GM12878 (cell line): ENCODE measurements at regions not wholly inside any gene's neighbourhood (a gene's known extent, or its start where the extent isn't known, plus 50 kb on each side); places are given as distances from the start of the nearest gene placed in this dataset.

Experiments used
- ATAC-seq: fragments of 200-7000 bp; cut with Tn5 transposase; 3 replicates; pipeline ENCODE4 v1.9.1; 2020; ENCODE audit warnings: mild to moderate bottlenecking, moderate library complexity
- BruUV-seq: library from RNA; stranded (reverse); fragments of 400-500 nt; replicated peaks from 2 replicates; lab custom pipeline; 2021; lab: Mats Ljungman, UMichigan
- CTCF ChIA-PET: fragments of 300-600 bp; sonication (Branson Sonifier 250); formaldehyde crosslinking; extraction: SDS; loops from one replicate; lab custom pipeline; 2021; ENCODE audit warnings: inconsistent platforms; lab: Yijun Ruan, JAX
- POLR2A ChIA-PET: fragments of 350-600 bp; formaldehyde crosslinking; extraction: SDS; loops from one replicate; lab custom pipeline; 2021; ENCODE audit warnings: inconsistent platforms; lab: Charles Lee
- RAD21 ChIA-PET: fragments of 300-600 bp; sonication (Branson Sonifier 250); formaldehyde crosslinking; loops from one replicate; lab custom pipeline; 2023; ENCODE audit warnings: antibody characterized with exemption; ENCODE audit not compliant: unreplicated experiment; lab: Charles Lee
- SMC1A ChIA-PET: fragments of 300-600 bp; sonication (Branson Sonifier 250); formaldehyde crosslinking; loops from one replicate; lab custom pipeline; 2023; ENCODE audit not compliant: unreplicated experiment, uncharacterized antibody; lab: Charles Lee
- DNase-seq: peaks from one replicate; pipeline ENCODE4 v3.0.0-alpha.2; 2011; ENCODE audit warnings: low read depth, low spot score
- FAIRE-seq: peaks from 3 replicates; lab custom pipeline; 2011; peaks lifted over from hg19 to GRCh38; lab: Jason Lieb, UNC
- H2AFZ ChIP-seq: 2 replicates; pipeline ENCODE4 v1.6.0; 2011; ENCODE audit warnings: low read depth, low read length, control low read depth; ENCODE audit not compliant: control insufficient read depth
- H3K27ac ChIP-seq: 2 replicates; pipeline ENCODE4 v1.5.1; 2011; ENCODE audit warnings: control low read depth; ENCODE audit not compliant: control insufficient read depth, insufficient read depth
- H3K27me3 ChIP-seq, 2 experiments: replicated peaks in 1 of 2; 2 replicates each; pipeline versions ENCODE4 v1.6.0 to v1.6.1; 2011; ENCODE audit warnings: low read length in 1 of 2; ENCODE audit not compliant: control insufficient read depth in 2 of 2, insufficient read depth in 2 of 2
- H3K36me3 ChIP-seq, 2 experiments: 2 replicates each; pipeline ENCODE4 v1.5.1; 2011; ENCODE audit warnings: low read length in 1 of 2; ENCODE audit not compliant: control insufficient read depth in 2 of 2, insufficient read depth in 2 of 2
- H3K4me1 ChIP-seq: 2 replicates; pipeline ENCODE4 v1.6.1; 2011; ENCODE audit warnings: mild to moderate bottlenecking, low read length, moderate library complexity, mixed read lengths; ENCODE audit not compliant: control insufficient read depth, insufficient read depth
- H3K4me2 ChIP-seq: 2 replicates; pipeline ENCODE4 v1.6.0; 2011; ENCODE audit warnings: control low read depth; ENCODE audit not compliant: control insufficient read depth, insufficient read depth
- H3K4me3 ChIP-seq: fragments of 200-600 bp; sonication (generic); 2 replicates; pipeline ENCODE4 v1.5.1; 2016
- H3K79me2 ChIP-seq: 2 replicates; pipeline ENCODE4 v1.6.0; 2011; ENCODE audit warnings: low read length; ENCODE audit not compliant: control insufficient read depth, insufficient read depth
- H3K9ac ChIP-seq: 2 replicates; pipeline ENCODE4 v1.8.0; 2011; ENCODE audit warnings: low read length, control low read depth, mixed read lengths; ENCODE audit not compliant: control insufficient read depth, insufficient read depth
- H3K9me3 ChIP-seq: replicated peaks from 3 replicates; pipeline ENCODE4 v1.5.1; 2011; ENCODE audit warnings: mild to moderate bottlenecking, low read length; ENCODE audit not compliant: control insufficient read depth, insufficient read depth
- H4K20me1 ChIP-seq: 2 replicates; pipeline ENCODE4 v1.6.0; 2011; ENCODE audit not compliant: control insufficient read depth, insufficient read depth
- ASH2L ChIP-seq: fragments of 300-600, 200-600 bp; sonication (generic); IDR thresholded peaks from 2 replicates; pipeline ENCODE4 v1.6.1; 2017; ENCODE audit warnings: low read depth, mild to moderate bottlenecking, borderline replicate concordance
- ATF3 ChIP-seq: IDR thresholded peaks from 2 replicates; pipeline ENCODE4 v1.6.1; 2011; ENCODE audit warnings: low read depth, mild to moderate bottlenecking, low read length, moderate library complexity, borderline replicate concordance; ENCODE audit errors: extremely low read depth
- ATF7 ChIP-seq: fragments of 450-650 bp; IDR thresholded peaks from 2 replicates; pipeline ENCODE4 v1.6.1; 2016; ENCODE audit warnings: low read depth, mild to moderate bottlenecking
- CBX5 ChIP-seq: sonication (generic); IDR thresholded peaks from 2 replicates; pipeline ENCODE4 v1.6.1; 2016; ENCODE audit warnings: low read depth, moderate library complexity, mild to moderate bottlenecking, inconsistent platforms
- IKZF1 ChIP-seq: fragments of 450-650 bp; conservative IDR thresholded peaks from 2 replicates; pipeline ENCODE4 v1.6.1; 2017; ENCODE audit warnings: antibody characterized with exemption, mild to moderate bottlenecking
- MAX ChIP-seq: IDR thresholded peaks from 2 replicates; pipeline ENCODE4 v1.6.1; 2012; ENCODE audit warnings: low read depth, low read length, improper control_type of control experiment
- MXI1 ChIP-seq: fragments of 150-350 bp; IDR thresholded peaks from 2 replicates; pipeline ENCODE4 v1.6.1; 2011; ENCODE audit warnings: low read depth, mild to moderate bottlenecking, inconsistent platforms, low read length, improper control_type of control experiment
- NR2C1 ChIP-seq: fragments of 450-650 bp; IDR thresholded peaks from 2 replicates; pipeline ENCODE4 v1.6.1; 2017; ENCODE audit warnings: antibody characterized with exemption, mild to moderate bottlenecking, moderate library complexity
- RBBP5 ChIP-seq: fragments of 200-600 bp; sonication (generic); conservative IDR thresholded peaks from 2 replicates; pipeline ENCODE4 v1.6.1; 2016
- RCOR1 ChIP-seq: conservative IDR thresholded peaks from 2 replicates; pipeline ENCODE4 v1.6.1; 2012; ENCODE audit warnings: low read depth, low read length, improper control_type of control experiment
- SIX5 ChIP-seq: IDR thresholded peaks from 2 replicates; pipeline ENCODE4 v1.6.1; 2011; ENCODE audit warnings: mild to moderate bottlenecking, low read depth, low read length, moderate library complexity; ENCODE audit not compliant: severe bottlenecking
- SREBF1 ChIP-seq: IDR thresholded peaks from 2 replicates; pipeline ENCODE4 v1.6.1; 2012; ENCODE audit warnings: mild to moderate bottlenecking, low read length
- STAT1 ChIP-seq: fragments of 450-650 bp; conservative IDR thresholded peaks from 2 replicates; pipeline ENCODE4 v1.6.1; 2014; ENCODE audit warnings: antibody characterized with exemption, mild to moderate bottlenecking
- TBL1XR1 ChIP-seq: IDR thresholded peaks from 2 replicates; pipeline ENCODE4 v1.6.1; 2012; ENCODE audit warnings: low read depth, low read length, improper control_type of control experiment
- ZBED1 ChIP-seq: IDR thresholded peaks from 2 replicates; pipeline ENCODE4 v1.6.1; 2016; ENCODE audit warnings: borderline replicate concordance
- WGBS: methylation state at CpG from one replicate; pipeline ENCODE4 v1.1.6; 2016; ENCODE audit warnings: low lambda C conversion rate; ENCODE audit not compliant: insufficient replicate concordance, insufficient coverage; ENCODE audit errors: missing lambda C conversion rate; 5-methylcytosine and 5-hydroxymethylcytosine counted together
- in situ Hi-C: fragments of 300-500 bp; cut with MboI; formaldehyde crosslinking; loops from 9 replicates; pipeline ENCODE4 v1.14.3; 2018; ENCODE audit warnings: mixed read lengths
- intact Hi-C: fragments of 100-400 bp; cut with micrococcal nuclease; formaldehyde crosslinking; loops from one replicate; pipeline ENCODE4 v1.14.2; 2022; ENCODE audit not compliant: unreplicated experiment

GRCh38 chr6:6518631-6519427 is 69.7 kb upstream of the LY86 start:
- SMC1A ChIA-PET: interaction anchor here (1.0 to 4.0 kb wide), 4 partner anchors 10 to 28 kb away, joined by 3 to 28 read pairs (median 10); no protein-coding TSS in a partner anchor
- no TSS peak for BruUV-seq
- H3K27ac ChIP-seq: no peak overlapping the region
- POLR2A ChIA-PET: no interaction called here
- no peak overlapping the region for H3K4me2 ChIP-seq
- no peak overlapping the region for H2AFZ ChIP-seq
- TF ChIP-seq NR2C1 (no peak), CBX5 (no peak), MXI1 (no peak), ASH2L (no peak), SREBF1 (no peak), ATF7 (no peak), TBL1XR1 (no peak), IKZF1 (no peak), STAT1 (no peak), MAX (no peak), ZBED1 (no peak), ATF3 (no peak), SIX5 (no peak), RCOR1 (no peak), RBBP5 (no peak)
- no peak overlapping the region for H3K9ac ChIP-seq
- ATAC-seq (no peak), FAIRE-seq (no peak), DNase-seq (no peak)
- H3K36me3 ChIP-seq: no peaks in the 10 kb centered on the region
- no peak overlapping the region for H3K4me3 ChIP-seq
- RAD21 ChIA-PET: interaction anchor here (3.3 kb wide), 1 partner anchor 25 kb away, joined by 16 read pairs; no protein-coding TSS in a partner anchor
- WGBS: 71% methylated on average over 7 of the region's 7 CpGs
- no peaks in the 10 kb centered on the region for H3K9me3 ChIP-seq
- H4K20me1 ChIP-seq: no peaks in the 10 kb centered on the region
- H3K79me2 ChIP-seq: no peaks in the 10 kb centered on the region
- H3K27me3 ChIP-seq: no peaks in the 10 kb centered on the region
- CTCF ChIA-PET: interaction anchor here (1.5 to 1.6 kb wide), 2 partner anchors 9 to 29 kb away, joined by 3 to 4 read pairs; no protein-coding TSS in a partner anchor
- peaks cover 26% of the 10 kb centered on the region for H3K4me1 ChIP-seq
- in situ Hi-C loops (no loop called here), intact Hi-C loops (no loop called here)
